K562 (cell line): ENCODE measurements at regions not wholly inside any gene's neighbourhood (a gene's known extent, or its start where the extent isn't known, plus 50 kb on each side); places are given as distances from the start of the nearest gene placed in this dataset.

ENCODE experiments used
- ATAC-seq: fragments of 200-7000 bp; cut with Tn5 transposase; 3 replicates; pipeline ENCODE4 v1.9.1; 2020; ENCODE audit warnings: moderate library complexity
- BruUV-seq: library from RNA; stranded (reverse); fragments of 400-500 nt; replicated peaks from 2 replicates; lab custom pipeline; 2021; lab: Mats Ljungman, UMichigan
- CTCF ChIA-PET: fragments of 300-600 bp; formaldehyde crosslinking; extraction: SDS; loops from one replicate; lab custom pipeline; 2021; ENCODE audit warnings: low intra/inter-chr PET ratio; lab: Yijun Ruan, JAX
- POLR2A ChIA-PET: fragments of 300-600, 350-650 bp; sonication (Branson Sonifier 250); formaldehyde crosslinking; extraction: SDS; loops from one replicate; lab custom pipeline; 2021; ENCODE audit warnings: antibody characterized with exemption, inconsistent platforms; lab: Yijun Ruan, JAX
- DNase-seq, 4 experiments: peaks; one replicate each; pipeline versions ENCODE4 v3.0.0 to v3.0.0-alpha.2; 2011 to 2018; ENCODE audit warnings: low spot score in 3 of 4, mixed read lengths in 3 of 4; ENCODE audit errors: extremely low read depth in 1 of 4
- FAIRE-seq: peaks from 2 replicates; lab custom pipeline; 2011; peaks lifted over from hg19 to GRCh38; lab: Jason Lieb, UNC
- H2AFZ ChIP-seq: 2 replicates; pipeline ENCODE4 v1.6.0; 2011; ENCODE audit warnings: low read depth, low read length, control low read depth, inconsistent platforms
- H3K27ac ChIP-seq: fragments of 200-600 bp; 3 replicates; pipeline ENCODE4 v1.8.0; 2011; ENCODE audit warnings: low read depth, mild to moderate bottlenecking, control low read depth, inconsistent platforms, low read length, moderate library complexity, mixed read lengths; ENCODE audit errors: extremely low read depth
- H3K27me3 ChIP-seq, 2 experiments: fragments of 300-600 bp in 1 of 2; 2 replicates in 1 of 2; 3 replicates in 1 of 2; pipeline versions ENCODE4 v1.6.0 to v1.8.0; 2011; ENCODE audit warnings: inconsistent platforms in 2 of 2, low read length in 2 of 2, mild to moderate bottlenecking in 1 of 2, mixed read lengths in 1 of 2, moderate library complexity in 1 of 2; ENCODE audit not compliant: control insufficient read depth in 2 of 2, insufficient read depth in 2 of 2
- H3K36me3 ChIP-seq: fragments of 300-600 bp; 3 replicates; pipeline ENCODE4 v1.8.0; 2011; ENCODE audit warnings: mild to moderate bottlenecking, low read length, inconsistent platforms; ENCODE audit not compliant: control insufficient read depth, insufficient read depth
- H3K4me1 ChIP-seq, 2 experiments: fragments of 200-600 bp in 1 of 2; replicated peaks in 1 of 2; 2 replicates in 1 of 2; 3 replicates in 1 of 2; pipeline versions ENCODE4 v1.5.1 to v1.8.0; 2011; ENCODE audit warnings: inconsistent platforms in 2 of 2, low read length in 2 of 2, mild to moderate bottlenecking in 1 of 2, mixed read lengths in 1 of 2, moderate library complexity in 1 of 2; ENCODE audit not compliant: control insufficient read depth in 2 of 2, insufficient read depth in 2 of 2
- H3K4me2 ChIP-seq: 2 replicates; pipeline ENCODE4 v1.6.1; 2011; ENCODE audit warnings: low read length, control low read depth, inconsistent platforms, mixed read lengths; ENCODE audit not compliant: insufficient read depth
- H3K4me3 ChIP-seq: fragments of 200-600 bp; sonication (generic), shearing (Covaris generic); 2 replicates; pipeline ENCODE4 v1.5.1; 2016; ENCODE audit warnings: control low read depth, inconsistent platforms
- H3K79me2 ChIP-seq: fragments of 200-600 bp; 3 replicates; pipeline ENCODE4 v1.8.0; 2011; ENCODE audit warnings: low read length, inconsistent platforms; ENCODE audit not compliant: control insufficient read depth, insufficient read depth
- H3K9ac ChIP-seq, 2 experiments: 2 replicates each; pipeline versions ENCODE4 v1.6.0 to v1.6.1; 2011; ENCODE audit warnings: low read depth in 2 of 2, low read length in 2 of 2, control low read depth in 1 of 2, inconsistent platforms in 1 of 2, mild to moderate bottlenecking in 1 of 2, mixed read lengths in 1 of 2; ENCODE audit not compliant: insufficient read depth in 1 of 2
- H3K9me1 ChIP-seq: one replicate; pipeline ENCODE4 v1.6.0; 2011; ENCODE audit warnings: inconsistent platforms, mild to moderate bottlenecking, low read length, moderate library complexity; ENCODE audit not compliant: control insufficient read depth, insufficient read depth
- H3K9me3 ChIP-seq: replicated peaks from 2 replicates; pipeline ENCODE4 v1.5.1; 2011; ENCODE audit warnings: low read depth, low read length, inconsistent platforms; ENCODE audit not compliant: control insufficient read depth, insufficient read depth
- H4K20me1 ChIP-seq: replicated peaks from 2 replicates; pipeline ENCODE4 v1.6.1; 2011; ENCODE audit warnings: low read length, inconsistent platforms, mixed read lengths; ENCODE audit not compliant: control insufficient read depth, insufficient read depth
- CBX2 ChIP-seq: fragments of 200-600 bp; sonication (generic); IDR thresholded peaks from one replicate; pipeline ENCODE4 v1.6.1; 2012; ENCODE audit warnings: mild to moderate bottlenecking, low read length, inconsistent platforms; ENCODE audit not compliant: insufficient read depth, poor library complexity, severe bottlenecking
- CHD1 ChIP-seq: fragments of 200-600 bp; sonication (generic); IDR thresholded peaks from one replicate; pipeline ENCODE4 v1.6.1; 2012; ENCODE audit warnings: mild to moderate bottlenecking, moderate library complexity, low read length, inconsistent platforms
- CREBBP ChIP-seq: IDR thresholded peaks from one replicate; pipeline ENCODE4 v1.6.1; 2012; ENCODE audit warnings: low read depth, mild to moderate bottlenecking, control low read depth, inconsistent platforms, low read length
- DNMT1 ChIP-seq: fragments of 450-650 bp; IDR thresholded peaks from 2 replicates; pipeline ENCODE4 v1.6.1; 2016; ENCODE audit warnings: antibody characterized with exemption, mild to moderate bottlenecking
- FOXA1 ChIP-seq: fragments of 450-650 bp; IDR thresholded peaks from 2 replicates; pipeline ENCODE4 v1.6.1; 2016; ENCODE audit warnings: mild to moderate bottlenecking, borderline replicate concordance
- GABPB1 ChIP-seq: sonication (generic); formaldehyde crosslinking; IDR thresholded peaks from 2 replicates; pipeline ENCODE4 v1.8.0; 2022; ENCODE audit warnings: mild to moderate bottlenecking, missing genetic modification reagents
- HDAC3 ChIP-seq: fragments of 450-650 bp; IDR thresholded peaks from 2 replicates; pipeline ENCODE4 v1.6.1; 2018; ENCODE audit warnings: borderline replicate concordance, mild to moderate bottlenecking, moderate library complexity; ENCODE audit not compliant: partially characterized antibody
- NFIX ChIP-seq: fragments of 250-450 bp; sonication (Bioruptor Pico); IDR thresholded peaks from 2 replicates; pipeline ENCODE4 v1.4.0; 2020; ENCODE audit warnings: low read depth, mild to moderate bottlenecking, moderate library complexity
- RB1 ChIP-seq: fragments of 450-650 bp; IDR thresholded peaks from 2 replicates; pipeline ENCODE4 v1.6.1; 2017; ENCODE audit warnings: low read depth, mild to moderate bottlenecking
- SMARCA4 ChIP-seq: fragments of 450-650 bp; IDR thresholded peaks from 2 replicates; pipeline ENCODE4 v1.6.1; 2016
- ZNF175 ChIP-seq: fragments of 200-800 bp; sonication (Bioruptor generic); IDR thresholded peaks from 2 replicates; pipeline ENCODE4 v1.6.1; 2016; ENCODE audit warnings: low read depth, mild to moderate bottlenecking, missing genetic modification characterization, missing compliant biosample characterization
- ZNF445 ChIP-seq: fragments of 250-450 bp; sonication (Bioruptor Pico); IDR thresholded peaks from 2 replicates; pipeline ENCODE4 v1.4.0; 2020; ENCODE audit warnings: low read depth, mild to moderate bottlenecking, moderate library complexity
- ZNF764 ChIP-seq: fragments of 250-450 bp; sonication (Bioruptor Pico); IDR thresholded peaks from 2 replicates; pipeline ENCODE4 v1.4.0; 2020; ENCODE audit warnings: low read depth, mild to moderate bottlenecking, moderate library complexity
- ZZZ3 ChIP-seq: fragments of 450-650 bp; IDR thresholded peaks from 2 replicates; pipeline ENCODE4 v1.6.1; 2016; ENCODE audit warnings: antibody characterized with exemption, mild to moderate bottlenecking, moderate library complexity
- WGBS: fragments of 100-300 bp; shearing (Covaris generic); methylation state at CpG from one replicate; pipeline ENCODE4 v1.1.6; 2016; ENCODE audit warnings: low coverage, mixed read lengths; ENCODE audit not compliant: insufficient coverage; ENCODE audit errors: missing lambda C conversion rate; 5-methylcytosine and 5-hydroxymethylcytosine counted together
- in situ Hi-C: fragments of 300-500 bp; cut with MboI; formaldehyde crosslinking; loops from 4 replicates; pipeline ENCODE4 v1.15.0; 2018; ENCODE audit warnings: inconsistent platforms, mixed read lengths
- intact Hi-C: fragments of 100-400 bp; cut with micrococcal nuclease; formaldehyde crosslinking; loops from 2 replicates; pipeline ENCODE4 v1.14.2; 2022
- TF ChIP-seq, protein P1 (sequence below): fragments of 450-650 bp; IDR thresholded peaks from 2 replicates; pipeline ENCODE4 v1.6.1; 2016; ENCODE audit warnings: borderline replicate concordance
- TF ChIP-seq, protein P2 (sequence below), 2 experiments: IDR thresholded peaks; 2 replicates each; pipeline ENCODE4 v1.6.1; 2011; ENCODE audit warnings: borderline replicate concordance in 1 of 2, control low read depth in 1 of 2, low read depth in 1 of 2, low read length in 1 of 2, mild to moderate bottlenecking in 1 of 2, mixed read lengths in 1 of 2, moderate library complexity in 1 of 2; ENCODE audit not compliant: insufficient read depth in 1 of 2, insufficient read length in 1 of 2, poor library complexity in 1 of 2, severe bottlenecking in 1 of 2; ENCODE audit errors: extremely low read depth in 1 of 2

DNA sequence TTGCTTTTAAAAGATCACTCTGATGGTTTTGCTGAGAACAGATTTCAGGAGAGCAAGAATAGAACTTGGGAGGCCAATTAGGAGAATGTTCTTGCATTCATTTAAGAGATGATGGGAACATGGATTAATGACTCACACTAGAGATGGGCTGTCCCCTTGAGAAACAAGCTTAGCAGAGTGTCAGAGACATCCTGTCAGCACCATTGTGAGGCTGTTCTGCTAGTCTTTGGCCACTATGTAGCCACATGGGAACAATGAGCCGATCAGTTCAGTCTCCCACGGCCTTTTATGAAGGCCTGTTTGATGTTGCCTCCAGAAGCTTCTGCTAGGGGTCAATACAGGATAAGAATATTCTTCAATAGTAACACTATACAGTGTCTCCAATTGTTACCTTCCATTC is 113.0 kb upstream of the EYA4 start:
- DNase-seq (no peak), ATAC-seq (no peak), FAIRE-seq (no peak)
- Histone ChIP-seq H3K4me3 (no peak overlapping the region), H4K20me1 (no peaks in the 10 kb centered on the region), H2AFZ (no peak overlapping the region), H3K4me2 (no peak overlapping the region), H3K79me2 (no peaks in the 10 kb centered on the region), H3K9ac (no peak overlapping the region), H3K9me1 (no peaks in the 10 kb centered on the region), H3K4me1 (no peaks in the 10 kb centered on the region), H3K27ac (no peak overlapping the region), H3K9me3 (no peaks in the 10 kb centered on the region), H3K36me3 (no peaks in the 10 kb centered on the region), H3K27me3 (no peaks in the 10 kb centered on the region)
- intact Hi-C loops (no loop called here), in situ Hi-C loops (no loop called here)
- BruUV-seq = no TSS peak
- TF ChIP-seq SMARCA4 (no peak), GABPB1 (CRISPR knock-in tag) (no peak), DNMT1 (no peak), CBX2 (no peak), ZZZ3 (no peak), CREBBP (no peak), HDAC3 (no peak), NFIX (CRISPR knock-in tag) (no peak), ZNF764 (no peak), CHD1 (no peak), ZNF175 (no peak), RB1 (no peak), FOXA1 (no peak), ZNF445 (CRISPR knock-in tag) (no peak)
- TF ChIP-seq, protein P1, sequence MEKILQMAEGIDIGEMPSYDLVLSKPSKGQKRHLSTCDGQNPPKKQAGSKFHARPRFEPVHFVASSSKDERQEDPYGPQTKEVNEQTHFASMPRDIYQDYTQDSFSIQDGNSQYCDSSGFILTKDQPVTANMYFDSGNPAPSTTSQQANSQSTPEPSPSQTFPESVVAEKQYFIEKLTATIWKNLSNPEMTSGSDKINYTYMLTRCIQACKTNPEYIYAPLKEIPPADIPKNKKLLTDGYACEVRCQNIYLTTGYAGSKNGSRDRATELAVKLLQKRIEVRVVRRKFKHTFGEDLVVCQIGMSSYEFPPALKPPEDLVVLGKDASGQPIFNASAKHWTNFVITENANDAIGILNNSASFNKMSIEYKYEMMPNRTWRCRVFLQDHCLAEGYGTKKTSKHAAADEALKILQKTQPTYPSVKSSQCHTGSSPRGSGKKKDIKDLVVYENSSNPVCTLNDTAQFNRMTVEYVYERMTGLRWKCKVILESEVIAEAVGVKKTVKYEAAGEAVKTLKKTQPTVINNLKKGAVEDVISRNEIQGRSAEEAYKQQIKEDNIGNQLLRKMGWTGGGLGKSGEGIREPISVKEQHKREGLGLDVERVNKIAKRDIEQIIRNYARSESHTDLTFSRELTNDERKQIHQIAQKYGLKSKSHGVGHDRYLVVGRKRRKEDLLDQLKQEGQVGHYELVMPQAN = no peak
- TF ChIP-seq, protein P2, sequence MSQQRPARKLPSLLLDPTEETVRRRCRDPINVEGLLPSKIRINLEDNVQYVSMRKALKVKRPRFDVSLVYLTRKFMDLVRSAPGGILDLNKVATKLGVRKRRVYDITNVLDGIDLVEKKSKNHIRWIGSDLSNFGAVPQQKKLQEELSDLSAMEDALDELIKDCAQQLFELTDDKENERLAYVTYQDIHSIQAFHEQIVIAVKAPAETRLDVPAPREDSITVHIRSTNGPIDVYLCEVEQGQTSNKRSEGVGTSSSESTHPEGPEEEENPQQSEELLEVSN (IDR thresholded peaks at IDR 0.05; ENCODE audit: borderline replicate concordance in 1 of 2, extremely low read depth in 1 of 2, insufficient read depth in 1 of 2, insufficient read length in 1 of 2, low read depth in 1 of 2, low read length in 1 of 2, poor library complexity in 1 of 2, severe bottlenecking in 1 of 2) = no peak
- WGBS = 0% methylated on average over 2 of the region's 2 CpGs
- CTCF ChIA-PET = no interaction called here
- POLR2A ChIA-PET = interaction anchor here (0.7 kb wide), 1 partner anchor 13 kb away, joined by 4 read pairs; no protein-coding TSS in a partner anchor
